ENCODE measurements at regions not wholly inside any gene's neighbourhood (a gene's known extent, or its start where the extent isn't known, plus 50 kb on each side); places are given as distances from the start of the nearest gene placed in this dataset.

- TF ChIP-seq YY1 (IDR thresholded peaks at IDR 0.05; ENCODE audit: insufficient read depth, insufficient read length) (no peak), ZNF274 (IDR thresholded peaks at IDR 0.05; ENCODE audit: low read depth, low read length) (no peak)
Observed at GRCh38 chr7:31423994-31424393, 83.5 kb upstream of the NEUROD6 start.
